ENCODE measurements at regions not wholly inside any gene's neighbourhood (a gene's known extent, or its start where the extent isn't known, plus 50 kb on each side); places are given as distances from the start of the nearest gene placed in this dataset.

DNA sequence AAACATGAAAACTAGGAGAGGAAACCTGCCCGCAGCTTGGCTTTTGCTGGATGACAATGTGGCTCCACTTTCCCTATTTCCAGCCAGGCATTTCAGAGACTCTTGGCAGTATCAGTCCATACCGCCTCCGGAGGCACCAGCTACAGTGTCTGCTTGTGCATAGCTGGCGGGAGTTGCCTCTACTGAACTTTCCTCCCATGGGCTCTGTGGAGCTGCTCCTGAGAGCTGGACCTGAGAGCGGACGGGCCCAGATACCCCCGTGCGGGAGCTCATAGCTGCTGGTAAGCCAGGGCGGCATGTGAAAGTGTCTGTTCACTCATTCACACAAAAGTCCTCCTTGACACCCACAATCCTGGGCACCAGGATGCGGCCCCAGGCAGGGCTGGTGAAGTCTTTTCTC, 130.3 kb upstream of the PMEPA1 start:
- no peak for TF ChIP-seq POLR2AphosphoS5 (IDR thresholded peaks at IDR 0.05; ENCODE audit: low read depth, low read length)
- no peak for TF ChIP-seq TAF1 (IDR thresholded peaks at IDR 0.05; ENCODE audit: borderline replicate concordance, insufficient read depth, low read length)
- TF ChIP-seq REST (IDR thresholded peaks at IDR 0.05; ENCODE audit: insufficient read depth in 1 of 2, low read depth in 2 of 2, low read length in 2 of 2) = no peak
- no peak for TF ChIP-seq SIN3A (IDR thresholded peaks at IDR 0.05; ENCODE audit: borderline replicate concordance, insufficient read depth, low read length)
- TF ChIP-seq FOXP2 (optimal IDR thresholded peaks at IDR 0.05; ENCODE audit: borderline replicate concordance, extremely low read depth, extremely low read length, insufficient read depth) = no peak
